BLaER1 (cell line): ENCODE measurements at regions not wholly inside any gene's neighbourhood (a gene's known extent, or its start where the extent isn't known, plus 50 kb on each side); places are given as distances from the start of the nearest gene placed in this dataset.

Source experiments
- H3K27ac ChIP-seq: shearing (Covaris generic); formaldehyde crosslinking; 2 replicates; pipeline ENCODE4 v1.8.1; 2022
- H3K27me3 ChIP-seq: shearing (Covaris generic); formaldehyde crosslinking; 2 replicates; pipeline ENCODE4 v1.8.1; 2022
- H3K36me3 ChIP-seq: shearing (Covaris generic); formaldehyde crosslinking; 2 replicates; pipeline ENCODE4 v1.8.1; 2022
- H3K4me1 ChIP-seq: shearing (Covaris generic); formaldehyde crosslinking; 2 replicates; pipeline ENCODE4 v1.8.1; 2022
- H3K4me2 ChIP-seq: shearing (Covaris generic); formaldehyde crosslinking; 2 replicates; pipeline ENCODE4 v1.8.1; 2022
- H3K4me3 ChIP-seq: shearing (Covaris generic); formaldehyde crosslinking; 2 replicates; pipeline ENCODE4 v1.8.1; 2022
- H3K9ac ChIP-seq: shearing (Covaris generic); formaldehyde crosslinking; 2 replicates; pipeline ENCODE4 v1.8.1; 2022
- H3K9me3 ChIP-seq: shearing (Covaris generic); formaldehyde crosslinking; 2 replicates; pipeline ENCODE4 v1.8.1; 2022
- H4K20me1 ChIP-seq: shearing (Covaris generic); formaldehyde crosslinking; 2 replicates; pipeline ENCODE4 v1.8.1; 2022
- Cebpa-rat ChIP-seq: shearing (Covaris generic); IDR thresholded peaks from 2 replicates; pipeline ENCODE4 v1.8.1; 2022

GRCh38 chr4:183843248-183843671 lies 61.8 kb upstream of the STOX2 start:
- no peak overlapping the region for H3K4me3 ChIP-seq
- H3K36me3 ChIP-seq = no peaks in the 10 kb centered on the region
- no peak overlapping the region for H3K27ac ChIP-seq
- no peaks in the 10 kb centered on the region for H3K4me1 ChIP-seq
- no peaks in the 10 kb centered on the region for H4K20me1 ChIP-seq
- H3K4me2 ChIP-seq = no peak overlapping the region
- no peak overlapping the region for H3K9ac ChIP-seq
- no peaks in the 10 kb centered on the region for H3K27me3 ChIP-seq
- H3K9me3 ChIP-seq = peaks cover 10% of the 10 kb centered on the region
- TF ChIP-seq Cebpa-rat = no peak

GRCh38 chr4:183846951-183847350 lies 58.2 kb upstream of the STOX2 start:
- TF ChIP-seq Cebpa-rat = no peak
- H3K27ac ChIP-seq = no peak overlapping the region

GRCh38 chr4:183848805-183849204 lies 56.3 kb upstream of the STOX2 start:
- Histone ChIP-seq H3K9ac (no peak overlapping the region), H3K27ac (no peak overlapping the region), H3K4me1 (no peaks in the 10 kb centered on the region), H4K20me1 (no peaks in the 10 kb centered on the region), H3K27me3 (no peaks in the 10 kb centered on the region), H3K4me2 (no peak overlapping the region), H3K36me3 (no peaks in the 10 kb centered on the region), H3K4me3 (no peak overlapping the region), H3K9me3 (peaks cover 10% of the 10 kb centered on the region)
- TF ChIP-seq Cebpa-rat = no peak

More at GRCh38 chr4:183846951-183847350, 58.2 kb upstream of the STOX2 start:
- peaks cover 10% of the 10 kb centered on the region for H3K9me3 ChIP-seq
- H3K36me3 ChIP-seq = no peaks in the 10 kb centered on the region
- H4K20me1 ChIP-seq = no peaks in the 10 kb centered on the region
- no peak overlapping the region for H3K4me3 ChIP-seq
- no peak overlapping the region for H3K9ac ChIP-seq
- no peak overlapping the region for H3K4me2 ChIP-seq
- no peaks in the 10 kb centered on the region for H3K27me3 ChIP-seq
- no peaks in the 10 kb centered on the region for H3K4me1 ChIP-seq

- H3K4me2 ChIP-seq = no peak overlapping the region
- H3K4me1 ChIP-seq = peaks cover 14% of the 10 kb centered on the region
- no peaks in the 10 kb centered on the region for H3K9me3 ChIP-seq
- H3K9ac ChIP-seq = no peak overlapping the region
- no peaks in the 10 kb centered on the region for H4K20me1 ChIP-seq
- H3K27me3 ChIP-seq = no peaks in the 10 kb centered on the region
- TF ChIP-seq Cebpa-rat = no peak
- H3K4me3 ChIP-seq = no peak overlapping the region
- no peak overlapping the region for H3K27ac ChIP-seq
- no peaks in the 10 kb centered on the region for H3K36me3 ChIP-seq
Measured at GRCh38 chr4:183852910-183853547, 52.1 kb upstream of the STOX2 start.

GRCh38 chr4:183853548-183853940 lies 51.6 kb upstream of the STOX2 start:
- H3K4me2 ChIP-seq = no peak overlapping the region
- no peak overlapping the region for H3K9ac ChIP-seq
- H3K9me3 ChIP-seq = no peaks in the 10 kb centered on the region
- TF ChIP-seq Cebpa-rat = no peak
- H3K4me1 ChIP-seq = peaks cover 19% of the 10 kb centered on the region
- no peak overlapping the region for H3K27ac ChIP-seq
- H3K27me3 ChIP-seq = no peaks in the 10 kb centered on the region
- no peak overlapping the region for H3K4me3 ChIP-seq
- no peaks in the 10 kb centered on the region for H3K36me3 ChIP-seq
- no peaks in the 10 kb centered on the region for H4K20me1 ChIP-seq
